Peyer's patch (tissue), 4 donors: ENCODE measurements at regions not wholly inside any gene's neighbourhood (a gene's known extent, or its start where the extent isn't known, plus 50 kb on each side); places are given as distances from the start of the nearest gene placed in this dataset.
"Not testable (repeated sequence)": the region's sequence is repeated elsewhere in the genome, so short reads cannot be mapped to it uniquely, and the experiment has no call there.

Experiments used
- DNase-seq, 3 donors: peaks; one replicate each; pipeline ENCODE4 v3.0.0-alpha.2; 2017 to 2019
- H3K27ac ChIP-seq, 4 donors: fragments of 200-600 bp; sonication (generic); one replicate each; pipeline ENCODE4 v1.5.1; 2016 to 2019
- H3K27me3 ChIP-seq, 2 donors: fragments of 200-600 bp; sonication (generic); one replicate each; pipeline ENCODE4 v1.5.1; 2019
- H3K36me3 ChIP-seq, 3 donors: fragments of 200-600 bp; sonication (generic); one replicate each; pipeline ENCODE4 v1.5.1; 2016 to 2019
- H3K4me1 ChIP-seq, 4 donors: fragments of 200-600 bp; sonication (generic); one replicate each; pipeline ENCODE4 v1.5.1; 2016 to 2019
- H3K4me3 ChIP-seq, 4 donors: fragments of 200-600 bp; sonication (generic); 1 replicate in 3 of 4; 2 replicates in 1 of 4; pipeline ENCODE4 v1.5.1; 2016 to 2019; ENCODE audit warnings: mild to moderate bottlenecking in 1 of 4
- H3K9me3 ChIP-seq, 4 donors: fragments of 200-600 bp; sonication (generic); one replicate each; pipeline ENCODE4 v1.5.1; 2016 to 2019; ENCODE audit warnings: mild to moderate bottlenecking in 1 of 4
- CTCF ChIP-seq, 6 experiments: fragments of 450-650 bp in 4 of 6; fragments of 200-600 bp in 2 of 6; sonication (generic) in 1 of 6; IDR thresholded peaks; one replicate each; pipeline ENCODE4 v1.5.1; 2017 to 2019; ENCODE audit warnings: antibody characterized with exemption in 6 of 6, mild to moderate bottlenecking in 3 of 6, moderate library complexity in 1 of 6
- POLR2A ChIP-seq, 2 donors: fragments of 450-650 bp; IDR thresholded peaks; one replicate each; pipeline ENCODE4 v1.5.1; 2017; ENCODE audit warnings: antibody characterized with exemption in 2 of 2, mild to moderate bottlenecking in 2 of 2, moderate library complexity in 2 of 2

DNA sequence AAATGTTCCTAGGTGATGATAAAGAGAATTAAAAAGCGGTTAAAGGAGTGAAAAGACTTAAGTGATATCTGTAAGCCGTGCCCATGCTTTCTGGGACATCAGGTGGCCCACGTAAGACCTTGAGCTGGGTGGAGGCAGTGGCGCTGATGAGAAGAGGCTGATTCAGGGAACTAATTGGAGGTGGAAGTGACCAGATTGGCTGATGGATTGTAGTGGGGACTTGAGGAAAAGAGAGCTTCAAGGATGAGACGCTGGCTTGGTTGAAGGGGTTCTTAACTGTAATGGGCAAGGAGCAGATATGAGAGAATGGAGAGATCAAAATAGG is 69.1 kb upstream of the EP300 start:
- TF ChIP-seq POLR2A (IDR thresholded peaks at IDR 0.05): no peak
- TF ChIP-seq CTCF (IDR thresholded peaks at IDR 0.05): no peak
- Histone ChIP-seq H3K9me3 (no peaks in the 10 kb centered on the region), H3K4me3 (no peak overlapping the region), H3K27ac (peak overlapping the region in 2 of 4 donors; percentile 98 to 99), H3K27me3 (no peaks in the 10 kb centered on the region), H3K4me1 (peaks cover 0 to 8% (median 0%) of the 10 kb centered on the region in 4 donors), H3K36me3 (no peaks in the 10 kb centered on the region)
- no peak for DNase-seq

DNA sequence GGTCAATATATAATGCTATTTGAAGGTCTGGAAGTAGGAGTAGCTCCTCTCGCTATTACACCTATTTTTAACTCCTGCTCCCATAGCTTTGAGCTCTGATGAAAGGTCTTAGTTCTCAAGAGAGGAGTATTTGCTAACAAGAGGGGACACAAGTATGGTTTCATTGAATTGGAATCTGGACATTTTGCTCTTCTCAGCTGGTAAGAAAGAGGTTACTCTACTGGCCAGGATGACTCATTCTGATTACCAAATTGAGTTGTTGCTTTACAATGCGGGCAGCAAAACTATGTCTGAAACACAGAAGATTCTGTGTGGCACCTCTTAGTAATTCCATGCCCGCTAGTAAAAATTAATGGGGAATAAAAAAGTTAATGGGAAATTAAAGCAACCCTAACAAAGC is 63.6 kb upstream of the EP300 start:
- peak overlapping the region in 1 of 4 donors; percentile 35 for H3K27ac ChIP-seq
- H3K27me3 ChIP-seq: no peaks in the 10 kb centered on the region
- H3K9me3 ChIP-seq: no peaks in the 10 kb centered on the region
- no peak overlapping the region for H3K4me3 ChIP-seq
- no peaks in the 10 kb centered on the region for H3K36me3 ChIP-seq
- H3K4me1 ChIP-seq: no peaks in the 10 kb centered on the region
- no peak for TF ChIP-seq CTCF (IDR thresholded peaks at IDR 0.05)
- TF ChIP-seq POLR2A (IDR thresholded peaks at IDR 0.05): no peak
- no peak for DNase-seq

GRCh38 chr22:41030891-41031290 is 61.5 kb upstream of the EP300 start:
- no peak overlapping the region for H3K4me3 ChIP-seq
- H3K27ac ChIP-seq: no peak overlapping the region
- no peaks in the 10 kb centered on the region for H3K27me3 ChIP-seq
- no peaks in the 10 kb centered on the region for H3K9me3 ChIP-seq
- no peaks in the 10 kb centered on the region for H3K36me3 ChIP-seq
- H3K4me1 ChIP-seq: no peaks in the 10 kb centered on the region
- DNase-seq: no peak
- TF ChIP-seq POLR2A (IDR thresholded peaks at IDR 0.05): no peak
- no peak for TF ChIP-seq CTCF (IDR thresholded peaks at IDR 0.05)

DNA sequence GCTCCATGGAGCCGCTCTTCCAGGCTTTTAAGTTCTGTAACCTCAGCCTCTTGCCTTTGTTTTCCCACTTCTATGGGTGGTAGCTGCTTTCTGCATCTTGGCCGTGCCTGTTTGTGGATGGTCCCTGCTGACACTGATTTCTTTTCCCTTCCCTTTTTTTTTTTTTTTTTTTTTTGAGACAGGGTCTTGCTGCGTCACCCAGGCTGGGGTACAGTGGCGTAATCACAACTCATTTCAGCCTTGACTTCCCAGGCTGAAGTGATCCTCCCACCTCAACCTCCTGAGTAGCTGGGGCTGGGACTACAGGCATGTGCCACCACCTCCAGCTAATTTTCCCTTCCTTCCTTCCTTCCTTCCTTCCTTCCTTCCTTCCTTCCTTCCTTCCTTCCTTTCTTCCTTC is 57.7 kb upstream of the EP300 start:
- Histone ChIP-seq H3K9me3 (no peaks in the 10 kb centered on the region), H3K4me1 (no peaks in the 10 kb centered on the region), H3K27me3 (no peaks in the 10 kb centered on the region), H3K27ac (no peak overlapping the region), H3K4me3 (no peak overlapping the region), H3K36me3 (no peaks in the 10 kb centered on the region)
- no peak for DNase-seq
- TF ChIP-seq CTCF (IDR thresholded peaks at IDR 0.05): no peak
- TF ChIP-seq POLR2A (IDR thresholded peaks at IDR 0.05): no peak

- no peak for DNase-seq
- TF ChIP-seq POLR2A (IDR thresholded peaks at IDR 0.05): no peak
- TF ChIP-seq CTCF (IDR thresholded peaks at IDR 0.05): no peak
- H3K4me3 ChIP-seq: no peak overlapping the region
- no peaks in the 10 kb centered on the region for H3K9me3 ChIP-seq
- H3K36me3 ChIP-seq: no peaks in the 10 kb centered on the region
- no peaks in the 10 kb centered on the region for H3K4me1 ChIP-seq
- no peak overlapping the region for H3K27ac ChIP-seq
- H3K27me3 ChIP-seq: no peaks in the 10 kb centered on the region
Observed at GRCh38 chr22:41036924-41037323, 55.5 kb upstream of the EP300 start.

GRCh38 chr22:41038732-41039131 is 53.7 kb upstream of the EP300 start:
- Histone ChIP-seq H3K27me3 (no peaks in the 10 kb centered on the region), H3K36me3 (no peaks in the 10 kb centered on the region), H3K9me3 (no peaks in the 10 kb centered on the region), H3K4me1 (no peaks in the 10 kb centered on the region), H3K27ac (no peak overlapping the region), H3K4me3 (no peak overlapping the region)
- DNase-seq: no peak
- TF ChIP-seq CTCF (IDR thresholded peaks at IDR 0.05) (no peak), POLR2A (IDR thresholded peaks at IDR 0.05) (no peak)

DNA sequence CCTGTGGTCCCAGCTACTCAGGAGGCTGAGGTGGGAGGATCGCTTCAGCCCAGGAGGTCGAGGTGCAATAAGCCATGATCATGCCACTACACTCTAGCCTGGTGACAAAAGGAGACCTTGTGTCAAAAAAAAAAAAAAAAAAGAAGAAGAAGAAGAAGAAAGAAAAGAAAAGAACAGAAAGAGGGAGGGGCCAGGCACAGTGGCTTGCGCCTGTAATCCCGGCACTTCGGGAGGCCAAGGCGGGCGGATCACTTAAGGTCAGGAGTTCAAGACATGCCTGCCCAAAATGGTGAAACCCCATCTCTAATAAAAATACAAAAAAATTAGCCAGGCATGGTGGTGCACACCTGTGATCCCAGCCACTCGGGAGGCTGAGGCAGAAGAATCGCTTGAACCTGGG is 52.8 kb upstream of the EP300 start:
- not testable (repeated sequence) for H3K9me3 ChIP-seq, H3K27ac ChIP-seq, H3K4me3 ChIP-seq, DNase-seq, H3K36me3 ChIP-seq, H3K4me1 ChIP-seq, H3K27me3 ChIP-seq
